ENCODE measurements at regions not wholly inside any gene's neighbourhood (a gene's known extent, or its start where the extent isn't known, plus 50 kb on each side); places are given as distances from the start of the nearest gene placed in this dataset.

GRCh38 chr1:22363403-22364325 is 88.0 kb upstream of the ZBTB40 start:
- Histone ChIP-seq H3K4me1 (ENCODE audit: insufficient read depth) (no peaks in the 10 kb centered on the region), H3K27ac (ENCODE audit: low read depth) (no peak overlapping the region), H3K27me3 (ENCODE audit: insufficient read depth) (no peaks in the 10 kb centered on the region), H3K79me2 (replicated peaks; ENCODE audit: insufficient read depth) (no peaks in the 10 kb centered on the region), H3K4me3 (no peak overlapping the region), H4K20me1 (replicated peaks; ENCODE audit: insufficient read depth) (no peaks in the 10 kb centered on the region), H3K4me2 (no peak overlapping the region), H3F3A (replicated peaks; ENCODE audit: low read depth) (no peaks in the 10 kb centered on the region), H2AFZ (no peak overlapping the region; the same call in 1 of the 2 replicates), H3K9me2 (ENCODE audit: insufficient read depth) (no peaks in the 10 kb centered on the region), H3K36me3 (ENCODE audit: insufficient read depth) (no peaks in the 10 kb centered on the region)
- no peak overlapping the region for H3K27ac Mint-ChIP-seq
- DNase-seq (ENCODE audit: low spot score) (no peak), ATAC-seq (no peak)
- H3K36me3 Mint-ChIP-seq (ENCODE audit: low read depth) = no peaks in the 10 kb centered on the region
- no peak for TF ChIP-seq EZH2 (IDR thresholded peaks at IDR 0.05; ENCODE audit: low read depth, unreplicated experiment)
- TF ChIP-seq EZH2phosphoT487 (IDR thresholded peaks at IDR 0.05; ENCODE audit: unreplicated experiment) = no peak
- TF ChIP-seq STAT1 (IDR thresholded peaks at IDR 0.05; ENCODE audit: unreplicated experiment) = no peak
- TF ChIP-seq ETS1 (IDR thresholded peaks at IDR 0.05) = no peak
- TF ChIP-seq JUNB (IDR thresholded peaks at IDR 0.05; ENCODE audit: unreplicated experiment) = no peak
- no peak for TF ChIP-seq CTCF (conservative IDR thresholded peaks at IDR 0.05; ENCODE audit: low read depth in 2 of 2)
- TF ChIP-seq ZNF331 (CRISPR knock-in tag; IDR thresholded peaks at IDR 0.05; ENCODE audit: low read depth) = no peak
- no peak for TF ChIP-seq NANOG (IDR thresholded peaks at IDR 0.05; ENCODE audit: borderline replicate concordance)
- no peak for TF ChIP-seq CREB1 (CRISPR knock-in tag; IDR thresholded peaks at IDR 0.05; ENCODE audit: low read depth)
- TF ChIP-seq ZNF114 (CRISPR knock-in tag; IDR thresholded peaks at IDR 0.05) = no peak
- no peak for TF ChIP-seq POLR2AphosphoS5 (IDR thresholded peaks at IDR 0.05; ENCODE audit: low read depth)
- TF ChIP-seq REST (IDR thresholded peaks at IDR 0.05; ENCODE audit: unreplicated experiment) = no peak
- no peak for TF ChIP-seq ZNF462 (CRISPR knock-in tag; IDR thresholded peaks at IDR 0.05)
- peaks cover 12% of the 10 kb centered on the region for H3K27me3 Mint-ChIP-seq (ENCODE audit: insufficient read depth, low read depth, poor library complexity)
- no peak overlapping the region for H3K4me3 Mint-ChIP-seq
- H3K4me1 Mint-ChIP-seq = peaks cover 17% of the 10 kb centered on the region
- H3K9me3 Mint-ChIP-seq = no peaks in the 10 kb centered on the region; the same call in 2 of the 3 replicates
